Tibial artery (tissue), 4 donors: ENCODE measurements at regions not wholly inside any gene's neighbourhood (a gene's known extent, or its start where the extent isn't known, plus 50 kb on each side); places are given as distances from the start of the nearest gene placed in this dataset.

Source experiments
- DNase-seq, 2 donors: peaks; one replicate each; pipeline ENCODE4 v3.0.0-alpha.2; 2019
- H3K27ac ChIP-seq, 2 donors: fragments of 200-600 bp; sonication (generic) in 1 of 2; 1 replicate in 1 of 2; 2 replicates in 1 of 2; pipeline ENCODE4 v1.5.1; 2018 to 2019; ENCODE audit warnings: mild to moderate bottlenecking in 1 of 2
- H3K27me3 ChIP-seq, 2 donors: fragments of 200-600 bp; sonication (generic) in 1 of 2; one replicate each; pipeline versions ENCODE4 v1.5.1 to v1.6.0; 2016 to 2019
- H3K36me3 ChIP-seq, 3 donors: fragments of 200-600 bp; sonication (generic) in 2 of 3; one replicate each; pipeline ENCODE4 v1.5.1; 2016 to 2019; ENCODE audit warnings: mild to moderate bottlenecking in 2 of 3
- H3K4me1 ChIP-seq, 4 donors: fragments of 200-600 bp; sonication (generic) in 2 of 4; 1 replicate in 3 of 4; 2 replicates in 1 of 4; pipeline ENCODE4 v1.5.1; 2016 to 2019
- H3K4me3 ChIP-seq, 2 donors: fragments of 200-600 bp; sonication (generic) in 1 of 2; 1 replicate in 1 of 2; 2 replicates in 1 of 2; pipeline ENCODE4 v1.5.1; 2018 to 2019; ENCODE audit warnings: mild to moderate bottlenecking in 2 of 2
- H3K9me3 ChIP-seq, 3 donors: fragments of 200-600 bp; sonication (generic) in 1 of 3; one replicate each; pipeline ENCODE4 v1.5.1; 2016 to 2019
- CTCF ChIP-seq, 2 experiments: fragments of 200-600 bp in 1 of 2; fragments of 450-650 bp in 1 of 2; IDR thresholded peaks; one replicate each; pipeline ENCODE4 v1.5.1; 2017 to 2019; ENCODE audit warnings: antibody characterized with exemption in 2 of 2, mild to moderate bottlenecking in 1 of 2, moderate library complexity in 1 of 2
- intact Hi-C: fragments of 100-400 bp; cut with DNase I; formaldehyde crosslinking; loops from one replicate; pipeline ENCODE4 v1.15.0; 2023; ENCODE audit warnings: low total_unique reads

GRCh38 chr16:85353013-85353412 lies 240.7 kb upstream of the CIBAR2 start:
- H3K36me3 ChIP-seq, result no peaks in the 10 kb centered on the region
- intact Hi-C loops, result no loop called here
- H3K4me1 ChIP-seq, result peaks cover 0 to 45% (median 20%) of the 10 kb centered on the region in 4 donors
- no peak for TF ChIP-seq CTCF (IDR thresholded peaks at IDR 0.05)
- H3K4me3 ChIP-seq, result no peak overlapping the region
- H3K9me3 ChIP-seq, result no peaks in the 10 kb centered on the region
- H3K27me3 ChIP-seq, result peaks cover 0 to 2% of the 10 kb centered on the region in 2 donors
- no peak overlapping the region for H3K27ac ChIP-seq
- DNase-seq, result no peak

- Histone ChIP-seq H3K4me3 (no peak overlapping the region), H3K27ac (no peak overlapping the region), H3K27me3 (no peaks in the 10 kb centered on the region), H3K9me3 (no peaks in the 10 kb centered on the region), H3K4me1 (peaks cover 0 to 41% (median 20%) of the 10 kb centered on the region in 4 donors), H3K36me3 (no peaks in the 10 kb centered on the region)
- intact Hi-C loops, result no loop called here
- no peak for DNase-seq
- TF ChIP-seq CTCF (IDR thresholded peaks at IDR 0.05), result no peak
These were observed 241.8 kb upstream of the CIBAR2 start for GRCh38 chr16:85353839-85354685.

- Histone ChIP-seq H3K27ac (no peak overlapping the region), H3K4me3 (no peak overlapping the region), H3K9me3 (no peaks in the 10 kb centered on the region), H3K4me1 (peaks cover 0 to 34% (median 18%) of the 10 kb centered on the region in 4 donors), H3K27me3 (no peaks in the 10 kb centered on the region), H3K36me3 (no peaks in the 10 kb centered on the region)
- no peak for TF ChIP-seq CTCF (IDR thresholded peaks at IDR 0.05)
- DNase-seq, result no peak
- intact Hi-C loops, result no loop called here
These were observed 242.6 kb upstream of the CIBAR2 start for GRCh38 chr16:85354686-85355514.

- Histone ChIP-seq H3K36me3 (no peaks in the 10 kb centered on the region), H3K4me3 (no peak overlapping the region), H3K4me1 (peaks cover 0 to 28% (median 15%) of the 10 kb centered on the region in 4 donors), H3K27ac (no peak overlapping the region), H3K9me3 (no peaks in the 10 kb centered on the region), H3K27me3 (no peaks in the 10 kb centered on the region)
- no peak for DNase-seq
- TF ChIP-seq CTCF (IDR thresholded peaks at IDR 0.05), result no peak
- intact Hi-C loops, result no loop called here
These were observed 243.2 kb upstream of the CIBAR2 start for GRCh38 chr16:85355515-85355837.

- H3K27ac ChIP-seq, result no peak overlapping the region
- peaks cover 0 to 21% (median 8%) of the 10 kb centered on the region in 4 donors for H3K4me1 ChIP-seq
- no peak for TF ChIP-seq CTCF (IDR thresholded peaks at IDR 0.05)
These were observed 243.9 kb upstream of the CIBAR2 start for GRCh38 chr16:85356157-85356556.

More at GRCh38 chr16:85356157-85356556, 243.9 kb upstream of the CIBAR2 start:
- H3K36me3 ChIP-seq, result no peaks in the 10 kb centered on the region
- H3K4me3 ChIP-seq, result no peak overlapping the region
- intact Hi-C loops, result no loop called here
- no peak for DNase-seq
- no peaks in the 10 kb centered on the region for H3K27me3 ChIP-seq
- H3K9me3 ChIP-seq, result no peaks in the 10 kb centered on the region
